NCI-H510A (cell line): ENCODE measurements at regions not wholly inside any gene's neighbourhood (a gene's known extent, or its start where the extent isn't known, plus 50 kb on each side); places are given as distances from the start of the nearest gene placed in this dataset.

Experiments used
- DNase-seq: peaks from one replicate; lab custom pipeline; 2025; lab: John Stamatoyannopoulos, UW

DNA sequence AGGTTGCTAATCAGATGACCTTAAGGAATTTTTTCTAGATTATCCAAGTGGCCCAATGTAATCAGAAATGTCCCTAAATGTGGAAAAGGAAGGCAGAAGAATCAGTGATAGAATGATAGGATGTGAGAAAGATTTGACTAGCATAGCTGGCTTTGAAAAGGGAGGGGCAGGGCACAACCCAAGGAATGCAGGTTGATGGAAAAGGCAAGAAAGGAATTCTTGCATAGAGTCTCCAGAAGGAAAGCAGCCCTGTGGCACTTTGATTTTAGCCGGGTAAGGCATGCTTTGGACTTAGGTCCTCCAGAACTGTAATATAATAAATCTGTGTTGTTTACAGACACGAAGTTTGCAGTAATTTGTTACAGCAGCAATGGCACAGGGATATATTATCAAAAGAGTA, 375.7 kb upstream of the B3GALT2 start:
- DNase-seq, result no peak

DNA sequence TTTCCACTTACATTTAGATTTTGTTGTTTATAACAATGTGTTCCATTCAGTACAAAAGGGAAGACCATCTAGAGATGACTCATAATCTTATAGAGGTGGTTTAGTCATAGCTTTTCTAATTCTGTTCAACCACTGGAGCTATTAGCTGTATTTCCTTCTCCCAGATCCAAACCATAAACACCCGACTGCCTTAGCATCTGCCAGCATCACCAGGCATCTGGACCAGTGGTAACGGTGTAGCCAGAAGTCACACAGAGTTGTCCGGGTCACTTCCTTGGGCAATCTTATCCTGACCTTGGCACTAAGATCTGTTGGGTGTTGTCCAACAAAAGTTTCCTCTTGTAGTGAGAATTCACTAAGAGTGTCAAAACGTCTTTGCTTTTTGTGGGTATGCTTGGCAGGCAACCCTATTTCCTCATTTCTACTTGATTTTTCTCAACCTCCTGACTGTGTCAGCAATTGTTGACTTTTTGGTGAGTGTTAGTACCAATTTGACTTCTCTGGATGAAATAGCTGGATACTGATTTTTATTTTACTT, 372.1 kb upstream of the B3GALT2 start:
- no peak for DNase-seq

DNA sequence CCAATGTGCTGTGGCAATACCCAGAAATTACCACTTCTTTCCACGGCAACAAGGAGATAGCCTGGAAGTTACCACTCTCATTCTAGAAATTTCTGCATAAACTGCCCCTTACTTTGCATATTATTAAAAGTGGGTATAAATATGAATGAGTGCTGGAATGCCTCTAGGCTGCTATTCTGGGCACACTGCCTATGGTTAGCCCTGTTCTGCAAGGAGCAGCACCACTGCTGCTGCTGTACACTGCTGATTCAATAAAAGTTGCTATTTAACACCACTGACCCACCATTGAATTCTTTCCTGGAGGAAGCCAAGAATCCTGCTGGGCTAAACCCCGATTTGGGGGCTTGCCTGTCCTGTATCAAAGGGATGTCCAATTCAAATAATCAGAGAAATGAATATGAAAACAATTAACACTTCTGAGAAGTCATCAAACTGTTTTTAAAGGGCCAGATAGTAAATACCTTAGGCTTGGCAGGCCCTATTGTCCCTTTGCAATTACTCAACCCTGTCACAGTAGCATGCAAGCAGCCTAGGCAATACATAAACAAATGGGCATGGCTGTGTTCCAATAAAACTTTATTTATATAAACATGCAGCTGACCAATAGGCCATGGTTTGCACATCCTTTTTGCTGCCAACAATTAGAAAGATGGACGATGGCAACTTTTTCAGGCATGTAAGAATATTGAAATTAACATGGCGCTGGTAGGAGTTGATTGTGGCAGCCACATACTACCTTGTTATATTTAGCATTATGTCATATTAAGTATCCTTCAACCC, 369.4 kb upstream of the B3GALT2 start:
- DNase-seq, result no peak

DNA sequence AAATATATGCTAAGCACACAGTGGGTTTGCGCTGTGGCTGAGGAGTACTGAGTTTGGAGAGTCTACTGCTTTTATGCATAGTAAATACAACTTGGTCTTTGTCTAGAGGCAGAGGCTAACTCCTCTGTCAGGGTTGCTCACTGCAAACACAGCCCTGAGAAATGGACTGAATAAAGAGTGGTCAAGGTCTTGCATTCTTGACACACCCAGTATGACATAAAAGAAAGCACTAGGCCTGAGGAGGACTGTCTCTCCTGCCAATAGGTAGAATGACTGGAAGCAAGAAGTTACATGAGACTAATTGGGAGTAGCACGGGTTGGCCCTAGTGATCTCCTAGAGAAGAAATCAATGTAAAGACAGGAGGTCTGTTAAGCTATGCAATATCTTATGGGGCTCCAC, 367.2 kb upstream of the B3GALT2 start:
- no peak for DNase-seq

DNA sequence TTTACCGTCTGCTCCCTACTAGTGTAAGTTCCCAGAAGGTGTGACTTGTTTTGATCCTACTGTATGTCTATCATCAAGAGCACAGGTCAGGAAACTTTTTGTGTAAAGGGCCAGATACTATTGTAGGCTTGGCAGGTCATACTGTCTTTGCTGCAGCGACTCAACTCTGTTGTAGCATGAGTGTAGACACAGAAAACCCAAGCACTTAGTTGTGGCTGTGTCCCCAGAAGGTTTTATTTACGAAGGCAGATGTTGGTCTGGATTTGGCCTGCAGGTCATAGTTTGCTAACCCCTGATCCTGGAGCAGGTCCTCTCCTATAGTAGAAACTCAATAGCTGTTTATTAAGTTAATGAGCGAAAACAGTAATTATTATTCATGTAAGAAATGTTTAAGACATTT, 365.9 kb upstream of the B3GALT2 start:
- no peak for DNase-seq

DNA sequence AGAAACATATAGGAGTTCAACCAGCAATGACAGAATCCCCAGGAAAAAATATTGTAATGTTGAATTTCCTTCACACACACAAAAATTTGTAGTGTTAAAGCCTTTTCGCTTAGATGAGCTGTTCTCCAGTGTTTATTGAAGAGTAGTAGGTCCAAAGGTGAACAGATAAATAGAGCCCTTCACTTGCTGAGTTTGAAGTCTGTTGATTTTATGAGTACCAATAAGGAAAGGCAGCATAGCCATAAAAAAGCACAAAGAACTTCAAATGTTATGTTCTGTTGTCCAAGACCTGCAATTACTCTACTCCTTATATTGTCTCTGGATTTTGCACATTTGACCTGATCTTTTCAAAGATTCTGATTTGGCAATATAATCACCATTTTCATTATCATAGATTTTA, 362.7 kb upstream of the B3GALT2 start:
- no peak for DNase-seq

DNA sequence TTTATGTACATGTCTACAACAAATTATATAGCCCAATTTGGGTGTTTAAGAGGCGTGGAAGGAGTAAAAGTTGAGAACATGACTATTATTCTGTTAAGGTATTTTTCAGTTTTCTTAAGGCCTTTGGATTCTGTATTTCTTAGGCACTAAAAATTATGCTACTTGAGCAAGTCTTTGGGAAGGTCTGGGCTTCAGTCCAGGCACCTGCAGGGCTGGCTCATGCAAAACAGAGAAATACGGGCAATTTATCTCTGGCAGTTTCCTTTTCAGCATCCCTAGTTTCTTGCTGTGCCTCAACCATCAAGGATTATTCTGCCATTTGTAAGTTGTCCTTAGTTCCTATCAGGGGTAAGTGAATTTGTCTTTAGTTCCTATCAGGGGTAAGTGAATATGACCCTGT, 358.8 kb upstream of the B3GALT2 start:
- DNase-seq, result no peak

DNA sequence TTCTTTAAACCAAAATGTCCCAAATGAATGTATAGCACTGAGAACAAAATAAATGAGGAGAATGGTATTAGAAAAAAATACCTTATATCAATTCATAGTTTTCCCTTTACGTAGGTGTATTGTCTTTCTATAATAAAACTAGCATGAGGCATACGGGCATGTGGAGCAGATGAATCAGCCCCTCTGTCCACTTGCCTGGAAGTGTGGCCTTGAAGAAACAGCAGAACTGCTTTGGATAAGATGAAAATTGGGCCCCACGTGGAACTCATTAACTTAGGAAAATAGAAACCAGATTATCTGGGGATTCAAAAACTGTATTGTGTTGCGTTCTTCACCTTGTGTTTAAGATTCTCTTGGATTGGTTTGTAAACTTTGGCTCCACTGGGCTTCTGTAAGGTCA, 356.8 kb upstream of the B3GALT2 start:
- DNase-seq, result no peak

DNA sequence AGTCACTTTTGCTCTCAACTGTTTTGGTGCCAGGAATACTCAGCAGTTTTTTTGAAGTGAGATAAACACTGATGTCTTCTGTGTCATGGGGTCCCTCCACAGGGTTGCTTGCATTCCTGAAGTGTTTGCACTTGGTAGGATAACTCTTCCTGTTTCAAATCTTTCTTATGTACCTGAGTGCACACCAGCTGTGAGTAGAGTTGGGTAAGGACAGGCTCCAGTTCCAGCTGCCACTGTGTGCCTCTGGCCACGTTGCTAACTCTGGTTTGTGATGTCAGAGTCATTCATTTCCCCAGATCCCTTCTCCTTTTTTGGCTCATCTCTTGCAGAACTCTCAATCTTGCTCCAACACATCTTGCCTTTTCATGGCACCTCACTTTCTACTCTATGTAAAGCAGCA, 356.3 kb upstream of the B3GALT2 start:
- DNase-seq, result peak; percentile 33

DNA sequence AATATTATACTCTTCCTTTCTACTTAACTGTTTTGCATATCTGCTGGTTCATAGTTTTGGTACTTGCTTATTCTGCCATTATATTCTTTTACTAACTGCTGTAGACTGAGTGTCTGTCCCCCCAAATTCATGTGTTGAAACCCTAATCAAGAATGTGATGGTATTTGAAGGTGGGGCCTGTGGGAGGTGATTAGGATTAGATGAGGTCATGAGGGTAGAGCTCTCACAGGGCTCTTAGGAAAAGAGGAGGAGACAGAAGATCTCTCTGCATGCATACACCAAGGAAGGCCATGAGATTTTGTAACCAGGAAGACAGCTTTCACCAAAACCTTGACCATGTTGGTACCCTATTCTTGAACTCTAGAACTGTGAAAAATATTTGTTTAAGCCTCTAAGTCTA, 354.1 kb upstream of the B3GALT2 start:
- DNase-seq, result no peak

DNA sequence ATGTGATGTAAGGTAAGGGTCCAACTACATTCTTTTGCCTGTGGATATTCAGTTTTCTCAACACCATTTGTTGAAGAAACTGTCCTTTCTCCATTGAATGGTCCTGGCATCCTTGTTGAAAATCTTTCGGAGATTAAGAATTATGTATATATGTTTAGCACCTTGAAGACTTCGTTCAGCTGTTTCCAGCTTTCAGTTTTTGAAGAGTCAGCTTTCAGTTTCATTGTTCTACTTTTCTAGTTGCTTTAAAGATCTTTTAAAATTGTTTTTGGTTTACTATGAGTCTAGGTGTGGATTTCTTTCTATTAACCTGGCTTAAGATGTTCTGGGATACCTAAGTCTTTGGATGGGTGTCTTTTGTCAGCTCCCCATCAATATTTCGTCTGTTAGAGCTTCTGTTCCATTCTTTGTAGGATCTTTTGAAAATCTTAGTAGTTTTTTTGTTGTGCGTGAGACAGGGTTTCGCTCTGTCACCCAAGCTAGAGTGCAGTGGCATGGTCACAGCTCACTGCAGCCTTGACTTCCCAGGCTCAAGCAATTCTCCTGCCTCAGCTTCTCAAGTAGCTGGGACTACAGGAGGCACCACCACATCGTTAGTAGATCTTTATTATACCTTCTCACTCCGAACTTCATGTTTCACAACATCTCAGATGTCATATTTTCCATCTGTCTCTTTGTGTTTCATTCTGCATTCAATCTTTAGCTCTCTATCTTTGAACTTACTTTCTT, 353.5 kb upstream of the B3GALT2 start:
- DNase-seq, result no peak

DNA sequence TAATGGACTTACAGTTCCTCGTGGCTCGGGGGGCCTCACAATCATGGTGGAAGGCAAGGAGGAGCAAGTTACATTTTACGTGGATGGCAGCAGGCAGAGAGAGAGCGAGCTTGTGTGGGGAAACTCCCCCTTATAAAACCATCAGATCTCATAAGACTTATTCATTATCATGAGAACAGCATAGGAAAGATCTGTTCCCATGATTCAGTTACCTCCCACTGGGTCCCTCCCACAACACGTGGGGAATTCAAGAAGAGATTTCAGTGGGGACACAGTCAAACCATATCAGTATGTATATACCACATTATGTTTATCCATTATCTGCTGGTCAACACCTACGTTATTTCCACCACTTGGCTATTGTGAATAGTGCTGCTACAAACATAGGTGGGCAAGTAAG, 352.3 kb upstream of the B3GALT2 start:
- no peak for DNase-seq

DNA sequence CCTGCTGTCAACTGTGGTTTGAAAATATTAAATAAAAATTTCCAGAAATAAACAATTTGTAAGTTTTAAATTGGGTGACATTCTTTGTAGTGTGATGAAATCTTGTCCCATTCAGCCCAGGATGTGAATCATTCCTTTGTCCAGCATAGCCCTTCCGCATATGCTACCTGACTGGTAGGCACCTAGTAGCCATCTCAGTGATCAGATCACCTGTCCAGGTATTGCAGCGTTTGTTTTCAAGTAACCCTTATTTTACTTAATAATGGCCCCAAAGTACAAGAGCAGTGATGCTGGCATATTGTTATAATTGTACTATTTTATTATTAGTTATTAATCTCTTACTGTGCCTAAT, 351.6 kb upstream of the B3GALT2 start:
- DNase-seq, result no peak

DNA sequence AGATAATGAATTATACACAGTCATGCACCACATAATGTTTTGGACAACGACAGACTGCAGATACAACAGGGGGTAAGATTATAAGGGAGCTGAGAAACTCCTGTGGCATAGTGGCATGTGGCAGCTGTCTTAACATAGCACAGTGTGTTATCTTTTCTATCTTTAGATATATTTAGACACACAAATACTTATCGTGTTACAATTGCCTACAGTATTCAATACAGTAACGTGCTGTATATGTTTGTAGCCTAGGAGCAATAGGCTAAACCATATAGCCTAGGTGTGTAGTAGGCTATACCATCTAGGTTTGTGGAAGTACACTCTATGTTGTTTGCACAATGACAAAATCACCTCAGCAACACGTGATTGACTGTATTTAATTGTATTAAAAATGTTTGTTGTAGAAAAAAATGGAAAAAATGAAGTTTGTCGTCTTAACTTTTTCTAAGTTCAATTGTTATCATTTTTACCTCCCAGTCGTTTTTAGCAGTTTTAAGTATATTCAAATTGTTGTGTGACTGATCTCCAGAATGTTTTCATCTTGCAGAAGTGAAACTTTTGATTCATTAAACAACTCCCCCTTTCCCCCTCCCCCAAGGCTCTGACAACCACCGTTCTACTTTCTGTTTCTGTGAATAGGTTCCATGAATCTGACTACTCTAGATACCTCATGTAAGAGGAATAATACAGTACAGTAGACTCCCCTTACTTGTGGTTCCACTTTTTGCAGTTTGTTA, 351.0 kb upstream of the B3GALT2 start:
- no peak for DNase-seq

DNA sequence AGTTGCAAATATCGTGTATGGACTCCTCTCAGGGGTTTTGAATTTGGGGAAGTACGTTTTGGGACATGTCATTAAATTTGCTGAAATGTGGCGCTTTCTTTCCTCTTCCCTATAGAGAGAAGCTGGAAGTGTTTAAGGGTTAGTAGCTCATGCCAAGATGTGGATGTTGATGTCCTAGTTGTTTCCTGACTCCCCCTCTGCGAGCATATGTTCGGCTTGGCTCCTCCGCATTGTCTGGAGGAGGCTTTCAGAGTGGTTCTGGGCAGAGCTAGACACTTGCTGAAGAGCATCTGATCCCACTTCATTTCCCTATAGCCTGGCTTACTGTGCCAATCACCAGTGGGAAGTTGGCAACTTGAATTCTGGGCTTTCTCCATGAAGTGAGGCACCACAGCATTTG, 347.4 kb upstream of the B3GALT2 start:
- DNase-seq, result no peak

DNA sequence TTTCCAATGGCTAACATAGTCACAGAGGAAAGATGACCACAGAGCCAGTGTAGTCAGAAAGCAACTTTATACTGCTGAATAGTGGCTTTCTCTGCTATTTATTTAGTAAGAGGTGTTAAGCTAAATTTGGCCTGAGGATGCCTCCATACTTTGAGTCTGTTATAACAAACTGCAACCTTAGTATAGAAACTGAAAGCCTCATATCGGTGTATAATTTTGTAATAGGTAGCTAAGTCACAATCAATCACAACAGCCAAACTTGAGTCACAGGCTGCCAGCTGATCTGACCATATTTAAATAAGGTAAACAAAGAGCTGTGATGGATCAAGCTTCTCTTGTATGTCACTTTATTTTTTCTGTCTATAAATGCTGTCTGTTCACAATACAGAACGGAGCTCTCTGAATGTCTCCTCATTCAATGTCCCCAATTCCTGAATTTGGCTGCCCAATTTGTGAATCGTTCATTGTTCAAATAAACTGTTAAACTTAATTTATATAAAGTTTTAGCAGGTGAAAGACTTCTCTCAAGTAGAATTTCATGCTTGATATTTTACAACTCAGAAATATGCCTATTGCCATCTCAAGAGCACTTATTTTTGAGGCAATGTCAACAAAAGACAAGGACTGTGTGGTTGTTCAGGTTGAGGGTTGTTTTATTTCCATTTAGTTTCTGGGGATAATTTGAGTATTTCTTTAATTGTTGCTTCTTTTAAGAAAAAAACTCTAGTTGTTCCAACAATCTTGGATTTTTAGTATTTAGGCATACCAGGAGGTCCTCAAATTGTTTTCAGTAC, 339.7 kb upstream of the B3GALT2 start:
- no peak for DNase-seq

DNA sequence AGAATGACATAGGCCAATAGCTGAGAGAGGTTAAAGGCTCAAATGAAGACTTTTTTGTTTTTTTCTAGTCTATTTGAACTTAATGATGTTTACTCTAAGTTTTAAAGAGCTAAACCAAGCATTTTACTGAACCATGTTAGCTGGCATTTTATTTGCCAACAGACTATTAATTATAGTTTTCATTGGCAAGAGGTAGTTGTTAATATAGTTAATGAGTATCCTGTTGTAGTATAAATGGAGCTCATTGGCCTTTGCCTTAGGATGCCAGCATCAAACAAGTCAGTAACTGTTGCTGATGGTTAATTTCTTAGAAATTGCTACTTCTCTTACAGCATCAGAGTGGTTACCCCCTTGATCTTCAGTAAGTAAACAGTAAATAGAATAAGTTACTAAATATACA, 339.0 kb upstream of the B3GALT2 start:
- no peak for DNase-seq

DNA sequence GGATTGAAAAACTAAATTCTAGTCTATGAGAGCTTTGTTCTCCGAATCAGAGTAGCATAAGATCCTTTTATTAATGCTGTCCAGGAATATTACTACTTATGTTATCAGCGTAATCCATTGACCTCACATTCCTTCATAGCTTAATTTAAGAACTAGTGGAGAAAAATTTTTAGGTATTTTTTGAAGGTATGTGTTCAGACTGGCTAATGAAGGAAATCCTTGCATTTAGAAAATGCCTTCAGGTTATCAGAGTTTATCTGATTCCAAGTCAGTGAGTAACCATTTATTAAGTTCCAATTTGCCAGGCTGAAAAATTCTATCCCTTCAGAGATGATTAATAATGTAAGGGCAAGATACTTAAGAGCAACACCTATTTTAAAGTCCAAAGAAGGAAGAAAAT, 338.2 kb upstream of the B3GALT2 start:
- no peak for DNase-seq

DNA sequence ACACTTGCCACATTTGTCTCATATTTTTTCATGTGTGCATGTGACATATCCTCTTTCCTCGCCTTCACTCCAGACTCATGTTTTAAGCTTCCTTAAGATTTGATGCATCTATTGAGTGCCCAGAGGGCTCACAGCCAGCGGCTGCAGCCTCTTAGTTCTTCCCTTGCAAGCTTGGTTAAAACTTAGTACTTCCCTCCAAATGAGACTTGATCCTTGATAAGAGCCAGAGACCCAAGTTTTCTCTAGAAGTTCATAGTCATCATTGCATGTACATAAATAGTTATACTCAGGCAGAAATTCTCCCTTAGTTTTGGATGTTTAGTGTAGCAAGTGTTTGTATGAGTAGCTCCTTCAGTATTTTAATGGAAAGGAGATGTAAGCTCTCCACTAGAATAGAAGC, 337.6 kb upstream of the B3GALT2 start:
- DNase-seq, result no peak

DNA sequence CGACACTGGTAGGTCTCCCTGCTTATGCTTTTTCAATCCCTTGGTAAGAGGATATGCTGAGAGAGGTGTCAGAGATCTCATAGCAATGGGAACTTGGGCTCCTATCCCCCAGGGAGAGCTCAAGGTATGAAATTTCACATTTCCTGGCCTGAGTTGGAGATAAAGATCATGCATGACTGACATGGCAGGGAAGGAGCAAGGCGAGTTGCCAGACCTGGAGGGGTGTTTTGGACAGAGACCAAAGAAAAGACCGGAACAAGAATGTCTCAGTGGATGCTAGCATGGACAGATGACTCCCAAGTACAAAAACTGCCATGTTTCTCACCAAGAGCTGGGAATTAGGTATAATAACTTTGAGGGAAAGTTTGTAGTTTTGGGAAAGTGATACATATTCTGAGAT, 334.1 kb upstream of the B3GALT2 start:
- no peak for DNase-seq

DNA sequence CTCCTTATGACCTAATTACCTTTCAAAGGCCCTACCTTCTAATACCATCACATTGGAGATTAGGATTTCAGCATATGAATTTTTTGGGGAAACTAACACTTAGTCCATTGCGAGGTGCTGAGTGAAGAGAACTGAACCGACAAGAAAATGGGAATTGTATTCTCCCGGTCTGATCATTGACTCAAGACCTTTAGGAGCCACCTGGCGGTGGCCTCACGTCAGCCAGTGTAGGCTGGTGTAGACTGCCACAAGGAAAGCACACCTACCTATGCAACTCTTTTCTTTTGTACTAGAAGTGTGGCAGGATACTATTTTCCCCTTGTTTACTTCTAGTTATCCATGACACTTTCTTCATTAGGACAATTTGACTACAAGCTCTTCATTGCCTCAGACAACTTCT, 333.5 kb upstream of the B3GALT2 start:
- no peak for DNase-seq

DNA sequence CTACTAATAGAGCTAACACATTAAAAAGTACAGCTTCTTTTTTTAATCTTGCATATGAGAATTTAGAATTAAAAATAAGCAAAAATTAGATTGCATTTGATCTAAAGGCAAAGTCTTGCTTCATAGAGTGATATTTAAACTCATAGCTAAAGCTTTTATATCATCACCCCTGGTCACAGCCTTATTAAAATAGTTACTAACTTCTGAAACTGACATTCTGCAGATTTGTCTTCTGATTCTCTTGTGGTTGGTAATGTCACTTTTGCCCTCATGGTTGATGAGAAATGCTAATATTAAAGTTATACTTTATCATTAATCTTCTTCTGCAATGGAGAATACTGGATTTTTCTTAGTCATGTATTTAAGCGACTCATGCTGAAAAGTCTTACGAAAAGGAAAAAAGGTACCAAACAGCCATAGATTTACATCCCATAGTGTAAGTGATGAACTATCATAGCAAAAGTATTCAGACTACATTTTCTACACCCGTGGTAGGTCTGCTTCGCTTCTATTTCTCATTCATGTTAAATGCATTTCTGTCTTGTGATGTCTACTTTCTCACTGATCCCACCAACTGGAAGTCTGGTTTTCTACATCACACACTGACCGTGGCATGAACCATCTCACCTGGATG, 330.5 kb upstream of the B3GALT2 start:
- no peak for DNase-seq
